Tibial nerve (tissue), 4 donors: ENCODE measurements at regions not wholly inside any gene's neighbourhood (a gene's known extent, or its start where the extent isn't known, plus 50 kb on each side); places are given as distances from the start of the nearest gene placed in this dataset.

ENCODE experiments used
- EP300 ChIP-seq, 2 donors: sonication (generic); formaldehyde crosslinking; IDR thresholded peaks; one replicate each; pipeline ENCODE4 v1.6.1; 2017; ENCODE audit warnings: antibody characterized with exemption in 2 of 2, mild to moderate bottlenecking in 1 of 2
- POLR2A ChIP-seq, 2 donors: fragments of 450-650 bp; IDR thresholded peaks; one replicate each; pipeline ENCODE4 v1.6.1; 2017; ENCODE audit warnings: antibody characterized with exemption in 2 of 2, mild to moderate bottlenecking in 2 of 2, moderate library complexity in 2 of 2
- TF ChIP-seq, protein P1 (sequence below), 5 experiments: fragments of 200-600 bp in 3 of 5; fragments of 450-650 bp in 2 of 5; sonication (generic) in 3 of 5; IDR thresholded peaks; one replicate each; pipeline ENCODE4 v1.5.1; 2016 to 2019; ENCODE audit warnings: antibody characterized with exemption in 5 of 5, mild to moderate bottlenecking in 3 of 5, moderate library complexity in 2 of 5

DNA sequence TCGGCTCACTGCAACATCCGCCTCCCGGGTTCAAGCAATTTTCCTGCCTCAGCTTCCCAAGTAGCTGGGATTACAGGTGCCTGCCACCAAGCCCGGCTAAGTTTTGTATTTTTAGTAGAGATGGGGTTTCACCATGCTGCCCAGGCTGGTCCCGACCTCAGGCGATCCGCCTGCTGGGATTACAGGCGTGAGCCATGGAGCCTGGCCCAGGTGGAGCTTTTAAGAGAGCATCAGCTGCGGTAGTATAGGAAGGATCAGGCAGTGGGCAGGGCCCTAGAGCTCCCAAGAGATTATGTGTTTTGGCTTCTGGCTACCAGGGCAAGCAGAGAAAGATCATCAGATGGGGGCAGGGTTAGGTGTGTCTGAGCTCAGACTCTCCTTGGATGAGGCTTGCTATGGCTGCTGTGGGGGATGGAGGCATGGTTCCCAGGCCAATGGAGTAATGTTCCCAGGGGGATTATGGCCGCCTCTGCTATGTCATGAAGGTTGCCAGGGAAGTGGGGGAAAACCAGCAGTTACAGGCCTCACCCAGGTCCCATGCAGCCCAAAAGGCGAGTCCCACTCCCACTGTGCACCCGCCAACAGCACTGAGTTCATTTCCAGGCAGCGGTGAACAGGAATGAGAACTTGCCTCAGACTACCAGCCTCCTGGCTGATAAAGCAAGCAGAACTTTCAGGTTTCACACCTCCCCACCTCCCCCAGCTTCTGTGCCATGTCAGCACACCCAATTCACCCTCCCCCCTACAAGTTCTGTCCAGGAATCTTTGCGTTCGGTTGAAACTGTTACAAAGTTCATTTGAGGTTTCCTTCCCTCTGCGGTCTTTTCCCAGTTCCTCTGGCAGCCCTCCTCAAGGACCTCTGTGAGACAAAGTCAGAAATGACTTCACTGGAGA is 507.6 kb downstream of the SPATA31D1 start:
- TF ChIP-seq, protein P1, sequence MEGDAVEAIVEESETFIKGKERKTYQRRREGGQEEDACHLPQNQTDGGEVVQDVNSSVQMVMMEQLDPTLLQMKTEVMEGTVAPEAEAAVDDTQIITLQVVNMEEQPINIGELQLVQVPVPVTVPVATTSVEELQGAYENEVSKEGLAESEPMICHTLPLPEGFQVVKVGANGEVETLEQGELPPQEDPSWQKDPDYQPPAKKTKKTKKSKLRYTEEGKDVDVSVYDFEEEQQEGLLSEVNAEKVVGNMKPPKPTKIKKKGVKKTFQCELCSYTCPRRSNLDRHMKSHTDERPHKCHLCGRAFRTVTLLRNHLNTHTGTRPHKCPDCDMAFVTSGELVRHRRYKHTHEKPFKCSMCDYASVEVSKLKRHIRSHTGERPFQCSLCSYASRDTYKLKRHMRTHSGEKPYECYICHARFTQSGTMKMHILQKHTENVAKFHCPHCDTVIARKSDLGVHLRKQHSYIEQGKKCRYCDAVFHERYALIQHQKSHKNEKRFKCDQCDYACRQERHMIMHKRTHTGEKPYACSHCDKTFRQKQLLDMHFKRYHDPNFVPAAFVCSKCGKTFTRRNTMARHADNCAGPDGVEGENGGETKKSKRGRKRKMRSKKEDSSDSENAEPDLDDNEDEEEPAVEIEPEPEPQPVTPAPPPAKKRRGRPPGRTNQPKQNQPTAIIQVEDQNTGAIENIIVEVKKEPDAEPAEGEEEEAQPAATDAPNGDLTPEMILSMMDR (IDR thresholded peaks at IDR 0.05): no peak
- TF ChIP-seq POLR2A (IDR thresholded peaks at IDR 0.05) (no peak), EP300 (IDR thresholded peaks at IDR 0.05) (no peak)
